GM19372 (cell line): ENCODE measurements at regions not wholly inside any gene's neighbourhood (a gene's known extent, or its start where the extent isn't known, plus 50 kb on each side); places are given as distances from the start of the nearest gene placed in this dataset.
"Not testable (repeated sequence)": the region's sequence is repeated elsewhere in the genome, so short reads cannot be mapped to it uniquely, and the experiment has no call there.

Source experiments
- ATAC-seq: cut with Tn5 transposase; IDR thresholded peaks from one replicate; pipeline ENCODE4 v1.9.1; 2021; ENCODE audit warnings: mild to moderate bottlenecking, low read depth, moderate library complexity; ENCODE audit not compliant: unreplicated experiment

GRCh38 chr4:124423160-124423559 lies 289.4 kb downstream of the ANKRD50 start:
- no peak for ATAC-seq

DNA sequence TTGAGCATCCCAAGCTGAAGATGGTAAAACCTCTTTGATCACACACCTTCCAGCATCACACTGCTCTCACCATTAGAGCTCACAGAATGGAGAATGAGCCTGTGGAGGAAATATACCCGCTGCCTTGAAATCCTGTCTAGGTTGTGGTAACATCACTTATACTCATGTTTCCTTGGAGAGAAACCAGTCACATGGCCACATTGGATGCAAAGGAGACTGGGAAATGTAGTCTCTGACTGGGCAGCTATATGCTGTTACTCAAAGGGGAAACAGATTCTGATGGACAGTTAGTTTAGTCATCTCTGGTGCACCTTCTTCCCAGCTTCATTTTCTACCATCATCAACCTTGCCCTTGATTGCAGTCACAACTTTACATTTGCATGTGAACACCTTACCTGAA lies 286.3 kb downstream of the ANKRD50 start:
- no peak for ATAC-seq

DNA sequence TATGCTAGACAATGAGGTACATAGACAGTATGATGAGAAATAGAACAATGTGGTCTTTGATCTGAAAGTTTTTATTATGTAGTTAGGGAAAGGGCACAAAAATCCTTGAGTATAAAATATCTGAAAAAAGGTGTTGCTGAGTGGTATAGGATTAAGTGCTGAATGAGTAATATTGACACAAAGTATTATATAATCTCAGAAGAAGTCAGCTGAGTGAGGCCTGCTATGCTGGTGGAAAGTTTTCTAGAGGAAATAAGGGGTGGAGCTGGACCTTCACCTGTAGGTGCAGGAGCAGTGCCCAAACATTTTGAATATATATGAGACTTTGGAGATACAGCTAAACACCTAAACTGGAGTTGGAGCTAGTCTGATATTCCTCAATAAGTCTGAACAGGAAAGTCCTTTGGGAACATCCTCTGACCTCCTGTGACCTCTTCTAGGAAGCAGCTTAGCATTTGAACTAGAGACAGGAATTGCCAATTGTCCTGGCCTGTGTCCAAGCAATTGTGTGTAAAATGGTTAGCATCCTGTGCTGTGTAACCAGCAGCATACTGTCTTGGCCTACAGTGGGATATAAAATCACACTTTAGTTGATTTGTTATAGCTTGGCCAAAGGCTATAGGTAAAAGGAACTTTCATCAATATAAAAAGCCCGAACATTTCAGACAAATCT lies 285.3 kb downstream of the ANKRD50 start:
- ATAC-seq: no peak

- no peak for ATAC-seq
Observed at GRCh38 chr4:124428648-124429047, 283.9 kb downstream of the ANKRD50 start.

- ATAC-seq: no peak
Observed at GRCh38 chr4:124429746-124430250, 282.7 kb downstream of the ANKRD50 start.

DNA sequence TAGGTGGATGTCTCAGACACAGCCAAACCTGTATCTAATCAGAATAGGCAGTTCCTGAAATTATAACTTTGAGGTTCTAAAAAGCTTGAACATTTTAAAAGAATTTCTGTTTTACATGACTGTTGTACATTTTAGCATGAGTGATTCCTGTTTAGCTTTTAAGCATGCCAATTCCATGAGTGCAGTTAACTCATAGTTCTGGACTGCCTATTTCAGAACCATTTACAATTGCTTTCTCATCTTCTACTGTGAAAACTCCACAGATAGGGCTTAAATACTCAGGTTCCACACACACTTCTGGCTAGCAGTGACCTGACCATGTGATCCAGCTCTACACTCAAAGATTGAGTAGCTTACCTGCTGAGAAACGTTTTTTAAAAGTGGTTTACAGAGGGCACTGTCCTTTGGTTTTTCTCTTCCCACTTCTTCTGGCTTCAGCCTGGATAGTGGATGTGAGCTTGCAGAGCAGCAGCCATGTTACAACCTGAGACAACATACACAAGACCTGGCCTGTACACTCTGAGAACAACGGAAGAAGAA lies 280.8 kb downstream of the ANKRD50 start:
- no peak for ATAC-seq

GRCh38 chr4:124432500-124432899 lies 280.0 kb downstream of the ANKRD50 start:
- ATAC-seq: no peak

DNA sequence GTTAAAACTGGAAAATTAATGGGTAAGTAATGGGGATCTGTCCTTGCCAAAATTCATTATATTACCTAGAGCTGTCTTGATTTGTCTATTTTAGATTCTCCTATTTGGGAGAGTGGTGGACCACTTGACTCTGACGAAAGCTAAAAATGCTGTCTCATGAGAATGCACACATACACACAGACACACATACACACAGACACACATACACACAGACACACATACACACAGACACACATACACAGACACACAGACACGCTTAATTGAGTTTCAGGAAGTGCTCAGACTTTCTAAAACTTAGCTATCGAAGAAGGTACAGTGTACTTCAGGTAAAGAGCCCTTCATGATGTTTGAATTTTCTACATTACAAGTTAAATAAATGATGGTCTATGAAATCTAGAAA lies 279.5 kb downstream of the ANKRD50 start:
- no peak for ATAC-seq

DNA sequence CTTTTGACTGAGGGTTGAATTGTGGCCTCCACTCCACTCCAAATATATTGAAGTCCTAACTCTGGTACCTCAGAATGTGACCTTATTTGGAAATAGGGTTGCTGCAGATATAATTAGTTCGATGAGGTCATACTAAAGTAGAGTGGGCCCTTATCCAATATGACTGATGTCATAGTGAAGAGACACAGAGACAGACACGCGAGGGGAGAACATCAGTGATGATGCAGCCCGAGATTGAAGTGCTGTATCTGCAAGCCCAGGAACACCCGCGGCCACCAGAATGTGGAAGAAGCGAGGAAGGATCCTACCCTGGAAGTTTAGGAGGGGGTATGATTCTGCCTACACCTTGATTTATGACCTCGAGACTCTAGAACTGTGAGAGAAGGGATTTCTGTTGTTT lies 279.0 kb downstream of the ANKRD50 start:
- no peak for ATAC-seq

- ATAC-seq: no peak
Observed at GRCh38 chr4:124435274-124435950, 277.1 kb downstream of the ANKRD50 start.

DNA sequence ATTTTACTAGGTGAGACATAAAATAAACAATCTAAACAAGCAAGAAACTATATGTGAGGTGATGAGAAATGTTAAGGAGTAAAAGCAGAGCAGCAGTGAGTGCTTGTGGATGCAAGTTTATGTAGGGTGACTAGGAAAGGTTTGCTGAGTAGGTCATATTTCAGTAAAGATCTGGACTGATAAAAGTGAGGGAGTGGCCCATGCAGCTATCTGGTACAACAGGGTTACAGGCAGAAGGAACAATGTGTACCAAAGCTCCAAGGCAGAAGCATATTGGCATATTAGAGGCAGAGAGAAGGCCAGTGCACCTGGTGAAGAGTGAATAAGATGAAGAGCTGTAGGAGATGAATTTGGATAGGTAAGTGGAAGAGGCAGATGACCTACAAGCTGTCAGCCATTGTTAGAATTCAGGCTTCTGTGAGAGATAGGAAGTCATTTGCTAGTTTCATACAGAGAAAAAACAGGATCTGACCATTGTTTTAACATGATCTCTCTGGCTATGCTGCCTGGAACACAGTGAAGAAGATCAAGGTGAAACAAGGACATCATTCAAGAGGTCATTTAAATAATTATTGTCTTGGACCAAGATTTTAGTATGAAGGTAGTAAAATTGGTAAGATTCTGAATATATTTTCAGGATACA lies 274.6 kb downstream of the ANKRD50 start:
- no peak for ATAC-seq

DNA sequence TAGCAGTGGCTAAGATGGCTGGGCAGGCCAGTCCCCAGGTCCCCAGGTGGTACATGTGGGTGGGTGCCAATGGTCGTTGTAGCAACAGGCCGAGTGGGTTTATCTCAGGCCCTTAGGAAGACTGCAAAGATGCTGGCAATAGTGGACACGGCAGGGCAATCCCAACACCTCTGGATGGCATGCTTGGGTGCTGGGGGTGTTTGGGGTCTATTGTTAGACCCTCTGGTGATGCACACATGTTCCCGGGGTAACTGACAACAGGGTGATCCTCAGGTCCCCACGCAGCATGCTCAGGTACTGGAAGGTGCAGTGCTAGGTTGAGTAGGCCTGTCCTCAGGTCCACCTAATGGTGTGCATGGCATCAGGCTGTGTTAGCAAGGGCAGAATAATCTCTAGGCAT lies 267.5 kb downstream of the ANKRD50 start:
- no peak for ATAC-seq

- ATAC-seq: no peak
Observed at GRCh38 chr4:124449881-124450280, 262.7 kb downstream of the ANKRD50 start.

GRCh38 chr4:124450851-124451250 lies 261.7 kb downstream of the ANKRD50 start:
- no peak for ATAC-seq

DNA sequence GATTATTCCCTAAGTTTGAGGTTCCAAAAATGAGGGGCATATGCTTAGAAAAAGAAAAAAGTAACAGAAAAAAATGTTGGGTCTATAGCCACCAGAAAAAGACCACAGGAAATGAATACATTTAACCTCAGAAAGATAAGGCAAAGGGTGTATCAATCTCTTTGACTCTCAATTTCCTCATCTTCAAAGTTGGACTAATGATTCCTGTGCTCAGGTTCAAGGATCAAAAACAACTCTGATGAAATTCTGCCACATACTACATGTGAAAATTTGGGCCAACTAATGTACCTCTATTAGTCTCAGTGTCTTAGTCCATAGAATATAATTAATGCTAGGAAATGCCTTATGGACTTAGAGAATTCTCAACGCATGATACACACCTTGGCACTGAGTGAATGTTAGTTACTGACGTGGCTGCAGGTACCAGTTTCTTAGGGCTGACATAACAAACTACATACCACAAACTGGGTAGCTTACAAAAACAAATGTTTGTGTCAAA lies 257.7 kb downstream of the ANKRD50 start:
- ATAC-seq: no peak

DNA sequence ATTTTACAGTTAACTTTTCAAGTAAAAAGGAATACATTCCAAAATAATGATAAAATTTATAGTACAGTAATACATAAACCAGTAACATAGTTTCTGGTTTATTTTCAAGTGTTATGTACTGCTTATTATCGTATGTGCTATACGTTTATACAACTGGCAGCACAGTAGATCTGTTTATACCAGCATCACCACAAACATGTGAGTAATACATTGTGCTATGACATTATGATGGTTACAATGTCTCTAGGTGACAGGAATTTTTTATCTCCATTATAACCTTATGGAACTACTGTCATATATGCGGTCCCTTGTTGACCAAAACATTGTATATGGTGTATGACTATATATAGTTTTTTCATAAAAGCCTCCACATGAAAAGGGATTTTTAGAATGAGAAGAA lies 256.9 kb downstream of the ANKRD50 start:
- no peak for ATAC-seq

DNA sequence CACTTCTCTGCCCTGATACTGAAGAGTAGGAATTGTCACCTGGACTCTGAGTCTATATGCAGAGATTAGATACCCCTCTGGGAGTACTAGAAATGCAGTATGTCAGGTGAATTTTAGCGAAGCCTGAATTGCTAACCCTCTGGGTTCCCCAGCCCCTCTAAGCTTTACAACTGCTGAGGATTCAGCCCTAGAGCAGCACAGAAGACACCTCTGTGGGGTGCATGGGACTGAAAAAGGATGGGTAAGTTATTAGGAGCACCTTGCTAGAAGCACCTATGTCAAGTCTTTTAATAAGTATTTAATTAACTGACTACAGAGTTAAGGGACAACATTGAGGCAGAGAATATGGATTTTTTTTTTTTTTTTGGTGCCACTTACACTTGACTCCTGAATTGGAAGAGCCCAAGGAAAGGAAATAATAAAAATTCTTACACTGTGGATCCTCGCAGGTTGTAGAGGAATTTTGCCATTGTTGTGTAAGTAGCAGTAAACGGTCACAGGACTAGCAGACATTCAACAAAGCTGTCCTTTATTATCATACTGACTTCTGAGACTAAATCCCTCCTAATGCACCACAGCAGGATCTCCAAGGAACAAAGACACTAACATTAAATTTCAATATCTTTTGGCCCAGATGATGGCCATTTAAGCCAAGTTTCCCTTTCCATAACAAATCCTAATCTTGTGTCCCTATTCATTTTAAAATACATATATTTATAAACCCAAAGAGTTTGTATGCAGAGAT lies 253.2 kb downstream of the ANKRD50 start:
- ATAC-seq: no peak

GRCh38 chr4:124459941-124460310 lies 252.6 kb downstream of the ANKRD50 start:
- no peak for ATAC-seq

GRCh38 chr4:124461592-124461991 lies 250.9 kb downstream of the ANKRD50 start:
- ATAC-seq: not testable (repeated sequence)

DNA sequence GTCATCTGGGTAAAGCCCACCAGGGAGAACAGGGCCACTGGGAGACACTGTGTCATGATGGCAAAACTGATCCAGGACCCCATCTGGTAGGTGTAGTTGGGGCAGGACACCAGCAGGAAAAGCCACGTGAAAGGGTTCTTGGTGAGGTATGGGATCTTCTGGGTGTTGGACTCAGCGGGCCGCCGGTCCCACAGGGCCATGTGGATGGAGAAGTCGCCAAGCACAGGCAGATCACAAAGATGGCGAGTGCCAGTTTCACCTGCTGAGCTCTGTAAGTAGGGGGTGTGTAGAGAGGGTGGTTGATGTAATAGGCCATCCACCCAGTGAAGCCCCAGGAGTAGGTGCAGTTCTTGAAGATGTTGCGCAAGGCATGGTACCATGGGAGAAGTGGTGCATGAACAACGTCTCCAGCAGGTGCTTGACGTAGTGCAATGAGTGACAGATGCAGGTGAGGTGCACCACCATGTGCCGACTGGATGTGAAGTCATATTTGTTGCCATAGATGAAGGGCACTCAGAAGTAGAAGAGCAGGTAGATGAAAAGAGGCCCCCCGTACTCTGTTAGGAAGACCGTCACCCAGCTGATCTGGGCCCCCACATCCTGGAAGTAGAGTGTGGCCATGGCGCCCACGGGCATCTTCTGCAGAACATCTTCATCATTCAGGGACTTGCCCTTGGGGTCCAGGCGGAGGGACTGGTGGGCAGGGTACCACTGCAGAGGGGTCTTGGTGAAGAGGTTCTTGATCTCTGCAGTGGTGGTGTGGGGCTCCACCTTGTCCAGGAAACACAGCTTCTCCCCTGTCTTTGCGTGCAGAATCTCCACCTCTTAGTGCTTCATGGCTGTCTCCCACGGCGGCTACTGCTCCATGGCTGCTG lies 249.3 kb downstream of the ANKRD50 start:
- no peak for ATAC-seq
